ENCODE measurements at regions not wholly inside any gene's neighbourhood (a gene's known extent, or its start where the extent isn't known, plus 50 kb on each side); places are given as distances from the start of the nearest gene placed in this dataset.

DNA sequence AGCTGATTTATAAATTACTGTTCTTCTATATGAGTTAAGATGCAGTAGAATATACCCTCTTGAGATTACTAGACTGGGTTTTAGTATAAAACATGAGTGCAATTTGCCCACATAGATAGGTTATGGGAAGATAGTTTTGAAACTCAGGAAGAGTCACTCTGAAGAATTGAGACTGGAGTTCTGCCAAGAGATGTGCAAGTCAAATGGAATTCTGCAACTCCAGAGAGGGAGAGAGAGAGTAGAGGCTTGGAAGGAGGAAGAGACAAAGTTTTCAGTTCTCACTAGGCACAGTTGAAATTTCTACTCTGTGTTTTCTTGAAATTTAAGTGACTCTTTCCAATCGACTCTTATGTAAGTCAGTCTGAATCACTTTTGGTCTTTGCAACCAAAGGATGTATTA lies 878.8 kb downstream of the TSN start:
- H3K4me1 ChIP-seq (replicated peaks in 1 of 4; ENCODE audit: control insufficient read depth in 3 of 4, insufficient read depth in 4 of 4, low read length in 3 of 4), result no peaks in the 10 kb centered on the region
- no peak overlapping the region for H3K23ac ChIP-seq (ENCODE audit: insufficient read length)
- TF ChIP-seq SIX5 (IDR thresholded peaks at IDR 0.05; ENCODE audit: low read depth, low read length) (no peak), KDM5A (IDR thresholded peaks at IDR 0.05; ENCODE audit: low read length) (no peak), RBBP5 (IDR thresholded peaks at IDR 0.05; ENCODE audit: borderline replicate concordance, low read depth, low read length) (no peak), RNF2 (IDR thresholded peaks at IDR 0.05; ENCODE audit: borderline replicate concordance, low read depth, low read length, missing control alignments, poor library complexity, severe bottlenecking) (no peak), TEAD4 (IDR thresholded peaks at IDR 0.05; ENCODE audit: low read depth, low read length) (no peak), BRCA1 (IDR thresholded peaks at IDR 0.05; ENCODE audit: low read depth, low read length) (no peak), HDAC6 (IDR thresholded peaks at IDR 0.05; ENCODE audit: low read depth, low read length) (no peak), KDM1A (IDR thresholded peaks at IDR 0.05; ENCODE audit: borderline replicate concordance, low read length) (no peak), CREB1 (IDR thresholded peaks at IDR 0.05) (no peak), EP300 (IDR thresholded peaks at IDR 0.05; ENCODE audit: borderline replicate concordance in 1 of 2, low read depth in 2 of 2, low read length in 2 of 2) (no peak), GTF2F1 (IDR thresholded peaks at IDR 0.05; ENCODE audit: borderline replicate concordance, low read depth, low read length) (no peak)
- TF ChIP-seq, protein P1, sequence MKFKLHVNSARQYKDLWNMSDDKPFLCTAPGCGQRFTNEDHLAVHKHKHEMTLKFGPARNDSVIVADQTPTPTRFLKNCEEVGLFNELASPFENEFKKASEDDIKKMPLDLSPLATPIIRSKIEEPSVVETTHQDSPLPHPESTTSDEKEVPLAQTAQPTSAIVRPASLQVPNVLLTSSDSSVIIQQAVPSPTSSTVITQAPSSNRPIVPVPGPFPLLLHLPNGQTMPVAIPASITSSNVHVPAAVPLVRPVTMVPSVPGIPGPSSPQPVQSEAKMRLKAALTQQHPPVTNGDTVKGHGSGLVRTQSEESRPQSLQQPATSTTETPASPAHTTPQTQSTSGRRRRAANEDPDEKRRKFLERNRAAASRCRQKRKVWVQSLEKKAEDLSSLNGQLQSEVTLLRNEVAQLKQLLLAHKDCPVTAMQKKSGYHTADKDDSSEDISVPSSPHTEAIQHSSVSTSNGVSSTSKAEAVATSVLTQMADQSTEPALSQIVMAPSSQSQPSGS (IDR thresholded peaks at IDR 0.05; ENCODE audit: low read length), result no peak
- FAIRE-seq, result no peak
- H3K36me3 ChIP-seq (ENCODE audit: control insufficient read depth in 2 of 4, insufficient read depth in 4 of 4, low read length in 3 of 4), result no peaks in the 10 kb centered on the region
- H4K5ac ChIP-seq (ENCODE audit: insufficient read length, low read depth, low read length), result no peak overlapping the region
- no peak overlapping the region for H3K9ac ChIP-seq (replicated peaks in 1 of 4; ENCODE audit: extremely low read depth in 1 of 4, low read depth in 3 of 4, low read length in 3 of 4)
- H2BK12ac ChIP-seq (ENCODE audit: low read depth, low read length), result no peak overlapping the region
- no peaks in the 10 kb centered on the region for H3K23me2 ChIP-seq (ENCODE audit: low read depth, low read length)
- no peak overlapping the region for H2BK5ac ChIP-seq (ENCODE audit: low read depth, low read length)
- H3K27ac ChIP-seq (ENCODE audit: low read depth, low read length), result no peak overlapping the region
- H3K4me3 ChIP-seq (ENCODE audit: extremely low read depth in 1 of 4, insufficient read depth in 2 of 4, low read depth in 3 of 4, low read length in 4 of 4), result no peak overlapping the region
- no peak overlapping the region for H2BK120ac ChIP-seq (replicated peaks; ENCODE audit: low read depth, low read length)
- H4K20me1 ChIP-seq (replicated peaks in 1 of 2; ENCODE audit: control insufficient read depth in 1 of 2, insufficient read depth in 2 of 2, low read length in 2 of 2), result no peaks in the 10 kb centered on the region
- H2AK5ac ChIP-seq (ENCODE audit: low read depth, low read length), result no peak overlapping the region
- POLR2A ChIA-PET (ENCODE audit: partially characterized antibody), result no interaction called here
- H3K27me3 ChIP-seq (replicated peaks in 1 of 4; ENCODE audit: control insufficient read depth in 3 of 4, extremely low read depth in 1 of 4, insufficient read depth in 3 of 4, low read length in 3 of 4), result no peaks in the 10 kb centered on the region
- no peak overlapping the region for H2BK20ac ChIP-seq (ENCODE audit: low read length)
- H3K18ac ChIP-seq (ENCODE audit: extremely low read depth, low read length), result no peak overlapping the region
- no peak overlapping the region for H3K4me2 ChIP-seq (ENCODE audit: insufficient read depth in 1 of 2, low read depth in 2 of 2, low read length in 2 of 2)
- H3K79me1 ChIP-seq (ENCODE audit: low read depth, low read length), result no peaks in the 10 kb centered on the region
- no peak overlapping the region for H2BK15ac ChIP-seq (ENCODE audit: low read length)
- H3K14ac ChIP-seq (ENCODE audit: insufficient read length), result no peak overlapping the region
- no peaks in the 10 kb centered on the region for H3K79me2 ChIP-seq (ENCODE audit: control insufficient read depth in 1 of 2, insufficient read depth in 2 of 2, low read length in 2 of 2)
- no peak overlapping the region for H4K8ac ChIP-seq (ENCODE audit: extremely low read depth, insufficient read depth, low read length)
- no peak overlapping the region for H2AFZ ChIP-seq (ENCODE audit: low read length)
- H3K56ac ChIP-seq (replicated peaks; ENCODE audit: insufficient read length, low read depth, low read length), result no peak overlapping the region
- no peak overlapping the region for H3K4ac ChIP-seq (replicated peaks; ENCODE audit: insufficient read length, low read depth, low read length)
- CTCF ChIA-PET (ENCODE audit: partially characterized antibody), result interaction anchor here (0.6 kb wide), 1 partner anchor 115 kb away, joined by 3 read pairs; no protein-coding TSS in a partner anchor
- H4K91ac ChIP-seq (replicated peaks; ENCODE audit: insufficient read length, low read length), result no peak overlapping the region
- WGBS, 2 experiments (ENCODE audit: extremely low coverage in 1 of 2, insufficient coverage in 1 of 2, insufficient read length in 1 of 2, insufficient replicate concordance in 2 of 2, low coverage in 1 of 2, low lambda C conversion rate in 2 of 2, missing lambda C conversion rate in 1 of 2), result 86% methylated on average over 1 of the region's 1 CpG; no CpG with 5 or more reads in 1 of the 2 experiments
- H3K9me3 ChIP-seq (ENCODE audit: insufficient read depth in 2 of 2, low read depth in 1 of 2, low read length in 1 of 2), result no peaks in the 10 kb centered on the region
- no peak for DNase-seq (ENCODE audit: low read depth in 1 of 2, low spot score in 2 of 2)
